GM18511 (cell line): ENCODE measurements at regions not wholly inside any gene's neighbourhood (a gene's known extent, or its start where the extent isn't known, plus 50 kb on each side); places are given as distances from the start of the nearest gene placed in this dataset.
"Not testable (repeated sequence)": the region's sequence is repeated elsewhere in the genome, so short reads cannot be mapped to it uniquely, and the experiment has no call there.

ENCODE experiments used
- ATAC-seq: cut with Tn5 transposase; IDR thresholded peaks from one replicate; pipeline ENCODE4 v1.9.1; 2021; ENCODE audit warnings: mild to moderate bottlenecking, moderate library complexity; ENCODE audit not compliant: unreplicated experiment

GRCh38 chr4:100907465-100908454 is 389.9 kb upstream of the EMCN start:
- no peak for ATAC-seq

- no peak for ATAC-seq
Measured at GRCh38 chr4:100906973-100907372, 389.2 kb upstream of the EMCN start.

GRCh38 chr4:100900945-100901344 is 383.1 kb upstream of the EMCN start:
- ATAC-seq = not testable (repeated sequence)

GRCh38 chr4:100900134-100900533 is 382.3 kb upstream of the EMCN start:
- ATAC-seq = no peak

- no peak for ATAC-seq
Measured at GRCh38 chr4:100898844-100899243, 381.0 kb upstream of the EMCN start.

GRCh38 chr4:100895556-100896197 is 377.9 kb upstream of the EMCN start:
- ATAC-seq = peak; percentile 96

GRCh38 chr4:100894339-100894870 is 376.6 kb upstream of the EMCN start:
- ATAC-seq = no peak

GRCh38 chr4:100891808-100892207 is 374.0 kb upstream of the EMCN start:
- ATAC-seq = no peak

- ATAC-seq = no peak
Measured at GRCh38 chr4:100889898-100890297, 372.1 kb upstream of the EMCN start.

GRCh38 chr4:100889401-100889800 is 371.6 kb upstream of the EMCN start:
- peak; percentile 89 for ATAC-seq

- ATAC-seq = no peak
Measured at GRCh38 chr4:100882661-100883060, 364.8 kb upstream of the EMCN start.

- ATAC-seq = no peak
Measured at GRCh38 chr4:100881283-100881682, 363.5 kb upstream of the EMCN start.

GRCh38 chr4:100880011-100880410 is 362.2 kb upstream of the EMCN start:
- ATAC-seq = no peak

GRCh38 chr4:100879471-100879870 is 361.6 kb upstream of the EMCN start:
- no peak for ATAC-seq

- no peak for ATAC-seq
Measured at GRCh38 chr4:100876546-100876945, 358.7 kb upstream of the EMCN start.

- no peak for ATAC-seq
Measured at GRCh38 chr4:100875296-100876068, 357.7 kb upstream of the EMCN start.

GRCh38 chr4:100872811-100873210 is 355.0 kb upstream of the EMCN start:
- ATAC-seq = no peak

- ATAC-seq = no peak
Measured at GRCh38 chr4:100870940-100871772, 353.3 kb upstream of the EMCN start.

GRCh38 chr4:100869276-100869675 is 351.5 kb upstream of the EMCN start:
- no peak for ATAC-seq

GRCh38 chr4:100868281-100868680 is 350.5 kb upstream of the EMCN start:
- ATAC-seq = not testable (repeated sequence)
